Right cardiac atrium (tissue), 5 donors: ENCODE measurements at regions not wholly inside any gene's neighbourhood (a gene's known extent, or its start where the extent isn't known, plus 50 kb on each side); places are given as distances from the start of the nearest gene placed in this dataset.
"Not testable (repeated sequence)": the region's sequence is repeated elsewhere in the genome, so short reads cannot be mapped to it uniquely, and the experiment has no call there.

Experiments used
- ATAC-seq, 2 donors: fragments of 200-7000 bp; cut with Tn5 transposase; one replicate each; pipeline versions ENCODE4 v1.8.0 to v1.9.1; 2020; ENCODE audit warnings: moderate library complexity in 2 of 2, mild to moderate bottlenecking in 1 of 2
- DNase-seq, 3 donors: peaks; one replicate each; pipeline ENCODE4 v3.0.0-alpha.2; 2020
- H3K27ac ChIP-seq: one replicate; pipeline ENCODE4 v1.5.1; 2013; ENCODE audit warnings: mild to moderate bottlenecking, low read length, control low read depth, moderate library complexity
- H3K27me3 ChIP-seq: one replicate; pipeline ENCODE4 v1.6.1; 2013; ENCODE audit not compliant: control insufficient read depth, insufficient read depth
- H3K4me1 ChIP-seq: one replicate; pipeline ENCODE4 v1.6.1; 2013; ENCODE audit warnings: low read length; ENCODE audit not compliant: control insufficient read depth, insufficient read depth
- H3K4me3 ChIP-seq: one replicate; pipeline ENCODE4 v1.5.1; 2013; ENCODE audit warnings: low read length, control low read depth
- H3K9me3 ChIP-seq: one replicate; pipeline ENCODE4 v1.6.1; 2013; ENCODE audit warnings: low read length; ENCODE audit not compliant: control insufficient read depth
- WGBS: extraction: QIAGEN DNeasy Blood & Tissue Kit; methylation state at CpG from one replicate; pipeline ENCODE4 v1.1.7; 2013; 5-methylcytosine and 5-hydroxymethylcytosine counted together
- intact Hi-C, 4 donors: fragments of 100-400 bp; cut with DNase I; formaldehyde crosslinking; loops; one replicate each; pipeline versions ENCODE4 v1.11.0 to v1.14.0; 2022 to 2023
- donor health status: healthy with polysubstance abuse.
- donor health status: DM: no; HTN: yes; CAD: no.
- donor health status: DM: no; HTN: no; CAD: no.
- donor health status: DM: no; HTN: yes; CAD: no; lungs with severe emphysema.
- donor health status: DM: yes; HTN: yes; CAD: no.

DNA sequence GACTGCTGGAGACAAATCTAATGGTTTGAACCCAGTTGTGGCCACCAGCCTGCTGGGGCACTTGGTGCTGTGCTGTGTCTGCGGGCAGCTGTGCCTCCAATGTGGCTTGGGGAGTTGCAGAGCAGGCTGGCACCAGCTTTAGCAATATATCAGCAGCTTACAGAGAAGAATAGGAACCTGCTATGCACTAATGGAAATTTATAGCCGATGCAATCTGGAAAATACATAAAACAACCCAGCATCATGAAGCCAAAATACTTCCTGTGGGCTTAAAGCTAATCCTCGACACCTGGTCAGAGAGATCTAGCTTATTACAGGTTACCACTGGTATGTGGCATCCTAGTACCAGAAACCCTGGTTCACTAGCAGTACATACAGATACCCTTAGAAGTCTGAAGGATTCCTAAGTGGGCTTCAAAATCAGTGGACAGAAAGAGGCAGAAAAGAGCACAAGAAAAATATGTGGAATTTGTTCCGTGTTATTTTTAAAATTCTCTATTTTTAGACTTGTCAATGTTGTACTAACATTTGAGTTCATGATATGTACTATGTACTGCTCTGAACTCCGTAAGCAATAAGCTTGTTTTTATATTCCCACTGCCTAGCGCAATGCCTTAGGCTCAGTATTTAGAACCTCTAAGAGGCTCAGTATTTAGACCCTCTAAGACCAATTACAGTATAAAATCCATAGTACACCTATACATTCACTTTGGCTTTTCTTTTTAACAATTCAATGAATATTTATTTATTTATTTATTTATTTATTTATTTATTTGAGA is 194.7 kb downstream of the UXS1 start:
- H3K27ac ChIP-seq = no peak overlapping the region
- H3K4me3 ChIP-seq = no peak overlapping the region
- 76% methylated on average over 6 of the region's 6 CpGs for WGBS
- intact Hi-C loops = no loop called here
- H3K9me3 ChIP-seq = no peaks in the 10 kb centered on the region
- DNase-seq = no peak
- H3K27me3 ChIP-seq = no peaks in the 10 kb centered on the region
- no peaks in the 10 kb centered on the region for H3K4me1 ChIP-seq
- ATAC-seq = no peak

DNA sequence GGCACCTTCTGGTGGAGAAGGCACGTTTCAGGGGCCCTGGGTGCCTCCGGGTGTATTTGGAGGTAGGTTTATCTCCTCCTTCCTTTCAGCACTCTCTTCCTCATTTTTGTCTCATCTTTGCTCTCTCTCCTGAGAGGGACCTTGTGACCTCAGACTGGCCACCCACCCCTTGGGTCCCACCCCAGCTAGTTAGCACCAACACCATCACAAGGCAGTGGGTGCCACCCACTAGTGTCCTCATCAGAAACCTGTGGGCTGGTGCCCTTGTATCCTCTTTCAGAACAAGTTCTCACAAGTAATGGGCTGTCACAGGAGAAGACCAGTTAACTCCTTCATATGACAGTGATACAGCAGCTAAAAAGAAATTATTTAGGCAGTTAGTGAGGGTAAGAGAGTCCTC is 196.4 kb downstream of the UXS1 start:
- intact Hi-C loops = no loop called here
- 86% methylated on average over 2 of the region's 2 CpGs for WGBS
- Histone ChIP-seq H3K4me1 (no peaks in the 10 kb centered on the region), H3K4me3 (no peak overlapping the region), H3K9me3 (peaks cover 2% of the 10 kb centered on the region), H3K27me3 (no peaks in the 10 kb centered on the region), H3K27ac (no peak overlapping the region)
- ATAC-seq (no peak), DNase-seq (no peak)

DNA sequence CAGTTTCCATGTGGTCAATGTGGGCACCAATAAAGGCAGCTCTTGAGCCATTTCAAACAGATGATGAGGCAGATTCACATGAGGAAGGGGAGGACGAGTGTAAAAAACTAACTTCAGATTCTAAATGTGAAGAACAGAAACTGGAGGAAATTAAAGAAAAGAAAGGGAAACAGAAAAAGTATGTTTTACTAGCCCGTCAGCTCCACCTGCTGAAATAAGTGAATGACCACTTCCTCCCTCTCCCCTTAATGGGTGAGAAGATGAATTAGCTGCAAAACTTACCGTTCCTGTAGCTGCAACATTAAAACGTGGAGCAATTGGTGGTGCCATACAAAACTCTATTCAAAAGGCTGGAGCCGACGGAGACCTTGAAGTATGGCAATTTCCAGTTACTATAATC is 203.5 kb downstream of the UXS1 start:
- H3K9me3 ChIP-seq = peaks cover 2% of the 10 kb centered on the region
- no peaks in the 10 kb centered on the region for H3K27me3 ChIP-seq
- no peaks in the 10 kb centered on the region for H3K4me1 ChIP-seq
- H3K4me3 ChIP-seq = no peak overlapping the region
- H3K27ac ChIP-seq = no peak overlapping the region
- ATAC-seq (no peak), DNase-seq (no peak)
- intact Hi-C loops = no loop called here
- 82% methylated on average over 6 of the region's 6 CpGs for WGBS

DNA sequence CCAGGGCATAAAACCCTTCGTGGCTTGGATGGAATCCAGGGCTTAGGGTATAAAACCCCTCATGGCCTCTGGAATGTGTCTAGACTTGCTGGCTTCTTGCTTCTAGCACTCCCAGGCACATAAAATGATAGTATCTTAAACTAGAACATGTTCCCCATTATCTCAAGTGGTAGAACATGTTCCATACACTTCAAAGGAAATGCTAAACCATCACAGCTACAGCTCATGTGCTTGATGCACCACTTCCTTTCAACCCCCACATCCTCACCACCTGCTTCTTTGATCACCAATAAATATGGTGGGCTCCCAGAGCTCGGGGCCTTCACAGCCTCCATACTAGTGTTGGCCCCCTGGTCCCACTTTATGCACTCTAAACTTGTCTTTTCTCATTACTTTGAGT is 204.3 kb downstream of the UXS1 start:
- ATAC-seq, H3K27ac ChIP-seq, H3K9me3 ChIP-seq, DNase-seq, H3K4me1 ChIP-seq, intact Hi-C loops, H3K27me3 ChIP-seq, H3K4me3 ChIP-seq: not testable (repeated sequence)
- 75% methylated on average over 2 of the region's 2 CpGs for WGBS

DNA sequence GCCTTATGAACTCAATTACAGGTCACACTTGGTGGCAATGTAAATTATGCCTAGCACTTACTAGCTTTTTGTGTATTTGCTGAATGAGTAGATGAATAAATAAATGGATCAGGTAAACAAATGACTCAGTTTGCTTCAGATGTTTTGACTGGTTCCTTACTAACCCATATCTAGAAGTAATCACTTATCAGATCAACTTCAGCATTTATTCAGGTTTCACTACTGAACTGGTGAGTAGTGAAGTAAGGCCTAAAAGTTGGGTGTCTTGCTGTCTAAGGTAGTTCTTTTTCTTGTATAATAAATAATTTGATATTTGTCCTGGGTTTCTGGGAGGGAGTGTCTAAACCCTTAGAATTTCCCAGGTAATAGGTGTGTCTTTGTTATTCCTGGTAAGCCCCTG is 205.0 kb downstream of the UXS1 start:
- no peak overlapping the region for H3K27ac ChIP-seq
- DNase-seq (no peak), ATAC-seq (no peak)
- H3K4me3 ChIP-seq = no peak overlapping the region
- no peaks in the 10 kb centered on the region for H3K27me3 ChIP-seq
- intact Hi-C loops = no loop called here
- H3K4me1 ChIP-seq = no peaks in the 10 kb centered on the region
- H3K9me3 ChIP-seq = peaks cover 2% of the 10 kb centered on the region

DNA sequence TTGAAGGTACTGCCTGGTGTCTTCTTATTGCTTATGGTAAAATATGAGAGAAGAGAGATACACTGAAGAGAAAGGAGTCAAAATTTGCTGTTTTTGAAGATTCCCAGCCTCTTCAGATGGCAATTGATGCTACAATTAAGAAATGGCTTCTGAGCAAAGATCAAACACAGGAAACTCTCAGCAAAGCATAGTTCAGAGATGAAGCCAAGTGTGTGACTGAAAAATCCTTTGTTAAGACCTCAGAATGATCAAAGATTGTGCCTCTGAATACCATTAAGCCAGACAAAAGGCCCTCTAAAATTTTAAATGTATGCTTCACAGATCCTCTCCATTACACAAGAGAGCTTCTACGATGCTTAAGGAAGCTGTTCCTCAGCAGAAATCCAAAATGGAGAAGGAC is 216.3 kb downstream of the UXS1 start:
- Histone ChIP-seq H3K4me1 (peaks cover under 1% of the 10 kb centered on the region), H3K9me3 (no peaks in the 10 kb centered on the region), H3K27me3 (no peaks in the 10 kb centered on the region), H3K27ac (no peak overlapping the region), H3K4me3 (no peak overlapping the region)
- intact Hi-C loops = no loop called here
- ATAC-seq = no peak
- no peak for DNase-seq
- WGBS = 88% methylated on average over 1 of the region's 1 CpG

DNA sequence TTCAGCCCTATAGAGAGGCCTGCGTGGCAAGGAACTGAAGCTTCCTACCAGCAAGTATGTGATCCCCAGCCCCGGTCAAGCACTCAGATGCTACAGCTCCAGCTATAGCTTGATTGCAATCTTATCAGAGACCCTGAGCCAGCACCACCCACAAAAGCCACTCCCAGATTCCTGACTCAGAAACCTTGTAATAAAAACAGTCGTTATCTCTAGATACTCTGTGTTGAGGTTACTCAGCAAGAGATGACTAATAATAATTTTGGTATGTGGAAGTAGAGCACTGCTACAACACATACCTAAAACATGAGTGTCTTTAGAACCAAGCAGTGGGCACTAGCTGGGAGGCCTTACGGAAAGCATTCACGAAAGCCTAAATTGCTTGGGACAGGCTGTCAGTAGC is 216.9 kb downstream of the UXS1 start:
- Histone ChIP-seq H3K4me3 (no peak overlapping the region), H3K27ac (no peak overlapping the region), H3K27me3 (no peaks in the 10 kb centered on the region), H3K4me1 (peaks cover 1% of the 10 kb centered on the region), H3K9me3 (no peaks in the 10 kb centered on the region)
- no peak for DNase-seq
- no peak for ATAC-seq
- intact Hi-C loops = no loop called here
- WGBS = 95% methylated on average over 5 of the region's 5 CpGs

DNA sequence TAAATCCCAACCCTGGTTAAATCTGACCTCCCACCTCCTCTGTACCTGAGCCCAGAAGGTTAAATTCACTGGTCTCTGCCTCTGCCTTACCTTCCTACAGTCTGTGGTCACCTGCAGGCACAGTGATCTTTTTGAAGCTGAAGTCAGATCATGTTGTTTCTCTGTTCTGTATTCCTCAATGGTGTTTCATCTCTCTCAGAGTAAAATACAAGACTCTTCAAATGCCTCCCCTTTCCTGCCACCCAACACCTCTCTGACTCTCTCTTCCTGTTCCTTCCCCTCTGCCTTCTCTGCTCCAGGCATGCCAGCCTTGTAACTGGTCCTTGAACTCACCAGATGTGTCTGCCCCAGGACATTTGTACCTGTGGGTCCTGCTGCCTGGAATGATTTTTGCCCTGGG is 219.3 kb downstream of the UXS1 start:
- Histone ChIP-seq H3K27ac (no peak overlapping the region), H3K4me1 (peaks cover 1% of the 10 kb centered on the region), H3K27me3 (no peaks in the 10 kb centered on the region), H3K9me3 (no peaks in the 10 kb centered on the region), H3K4me3 (no peak overlapping the region)
- ATAC-seq (no peak), DNase-seq (no peak)
- intact Hi-C loops = no loop called here

DNA sequence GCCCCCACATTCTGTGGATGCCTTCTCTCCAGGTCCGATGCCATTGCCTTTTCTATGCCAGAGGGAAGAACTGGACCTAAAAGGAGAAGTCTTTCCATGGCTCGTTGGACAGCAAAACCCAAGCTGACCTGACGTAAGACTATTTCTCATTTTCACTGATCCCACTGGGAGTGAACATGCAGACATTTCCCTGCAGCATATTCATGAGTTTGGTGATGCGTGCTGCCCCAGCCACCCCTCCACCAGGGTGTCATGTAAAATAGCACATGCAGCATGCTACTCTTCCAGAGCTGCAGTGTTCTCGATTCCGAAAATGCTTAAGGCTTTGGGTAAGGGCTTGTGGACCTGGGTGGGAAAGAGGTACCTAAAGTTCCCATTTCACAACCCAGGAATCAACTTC is 221.2 kb downstream of the UXS1 start:
- DNase-seq = no peak
- Histone ChIP-seq H3K4me1 (peaks cover 1% of the 10 kb centered on the region), H3K27ac (no peak overlapping the region), H3K9me3 (no peaks in the 10 kb centered on the region), H3K27me3 (no peaks in the 10 kb centered on the region), H3K4me3 (no peak overlapping the region)
- no peak for ATAC-seq
- WGBS = 89% methylated on average over 6 of the region's 6 CpGs
- intact Hi-C loops = no loop called here

DNA sequence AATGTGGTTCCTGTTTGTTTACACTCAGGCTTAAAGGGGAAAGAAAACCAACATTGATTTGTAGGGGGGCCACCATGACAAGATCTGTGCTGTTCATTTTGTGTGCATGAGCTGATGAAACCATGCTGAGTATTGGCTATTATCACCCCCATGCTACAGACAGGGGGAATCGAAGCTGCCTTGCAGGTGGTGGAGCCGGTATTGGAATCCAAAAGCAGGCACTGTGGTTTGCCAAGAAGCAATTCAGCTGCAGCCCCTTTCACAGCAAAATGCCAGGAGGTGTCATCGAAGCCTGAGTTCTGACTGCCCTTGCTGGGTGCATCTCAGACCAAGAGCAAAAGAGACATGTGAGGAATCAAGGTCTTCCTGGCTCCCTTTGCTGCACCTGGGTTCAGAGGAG is 221.9 kb downstream of the UXS1 start:
- ATAC-seq = no peak
- intact Hi-C loops = no loop called here

DNA sequence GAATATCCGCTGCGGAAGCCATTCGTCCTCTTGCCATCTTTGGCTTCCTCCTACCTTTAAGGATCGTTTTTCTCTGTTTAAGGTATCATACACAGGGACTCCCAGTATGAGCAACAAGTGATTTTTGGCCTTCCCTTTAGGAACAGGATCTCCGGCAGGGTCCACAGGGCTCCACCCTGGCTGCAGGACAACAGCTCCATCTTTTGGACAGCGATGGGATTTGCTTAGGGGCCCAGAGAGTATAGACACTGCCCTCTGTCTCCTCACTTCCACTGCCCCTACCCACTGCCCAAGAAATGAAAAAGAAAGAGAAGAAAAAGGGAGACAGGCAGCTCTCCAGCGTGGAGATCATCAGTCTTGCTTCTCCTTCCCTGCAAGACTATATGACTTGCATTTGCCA is 224.5 kb downstream of the UXS1 start:
- intact Hi-C loops = no loop called here
- 78% methylated on average over 7 of the region's 7 CpGs for WGBS
- Histone ChIP-seq H3K27me3 (no peaks in the 10 kb centered on the region), H3K9me3 (no peaks in the 10 kb centered on the region), H3K4me3 (no peak overlapping the region), H3K27ac (no peak overlapping the region), H3K4me1 (peaks cover 1% of the 10 kb centered on the region)
- no peak for DNase-seq
- ATAC-seq = no peak

More for the DNA sequence above, 221.9 kb downstream of the UXS1 start:
- no peaks in the 10 kb centered on the region for H3K27me3 ChIP-seq
- peaks cover 1% of the 10 kb centered on the region for H3K4me1 ChIP-seq
- H3K4me3 ChIP-seq = no peak overlapping the region
- no peak for DNase-seq
- H3K27ac ChIP-seq = no peak overlapping the region
- no peaks in the 10 kb centered on the region for H3K9me3 ChIP-seq
- WGBS = 75% methylated on average over 3 of the region's 3 CpGs

DNA sequence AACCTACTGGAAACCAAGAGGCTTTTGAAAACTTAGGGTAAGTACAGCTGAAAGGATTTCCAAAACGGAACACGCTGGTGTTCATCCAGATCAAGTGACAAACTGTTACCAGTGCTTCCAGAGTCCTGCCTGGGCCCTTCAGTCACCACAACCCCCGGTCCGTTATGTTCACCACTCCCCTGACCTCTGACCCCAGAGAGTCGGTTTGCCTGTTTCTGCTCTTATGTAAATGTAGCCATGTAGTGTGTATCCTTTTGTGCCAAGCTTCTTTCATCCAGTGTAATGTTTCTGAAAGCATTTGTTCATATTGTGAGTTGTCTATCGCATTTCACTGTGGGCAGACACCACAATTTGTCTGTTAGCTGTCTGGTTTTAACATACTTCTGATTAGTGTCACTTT is 217.5 kb downstream of the NCK2 start:
- Histone ChIP-seq H3K27ac (no peak overlapping the region), H3K4me1 (no peaks in the 10 kb centered on the region), H3K4me3 (no peak overlapping the region), H3K27me3 (no peaks in the 10 kb centered on the region), H3K9me3 (no peaks in the 10 kb centered on the region)
- DNase-seq (no peak), ATAC-seq (no peak)
- 83% methylated on average over 6 of the region's 6 CpGs for WGBS
- intact Hi-C loops = no loop called here
